Endometrium (tissue), 2 donors: ENCODE measurements at regions not wholly inside any gene's neighbourhood (a gene's known extent, or its start where the extent isn't known, plus 50 kb on each side); places are given as distances from the start of the nearest gene placed in this dataset.
"Not testable (repeated sequence)": the region's sequence is repeated elsewhere in the genome, so short reads cannot be mapped to it uniquely, and the experiment has no call there.

Experiments
- FAIRE-seq: peaks from 2 replicates; lab custom pipeline; 2012; peaks lifted over from hg19 to GRCh38; lab: Jason Lieb, UNC
- donor health status: control.
- donor health status: control.

- FAIRE-seq, result no peak
Observed at GRCh38 chr6:9095137-9095536, 659.8 kb upstream of the SLC35B3 start.

- no peak for FAIRE-seq
Observed at GRCh38 chr6:9089724-9090123, 654.4 kb upstream of the SLC35B3 start.

- FAIRE-seq, result no peak
Observed at GRCh38 chr6:9087470-9087869, 652.1 kb upstream of the SLC35B3 start.

GRCh38 chr6:9086331-9086730 lies 651.0 kb upstream of the SLC35B3 start:
- FAIRE-seq, result no peak

- no peak for FAIRE-seq
Observed at GRCh38 chr6:9085709-9086070, 650.3 kb upstream of the SLC35B3 start.

- no peak for FAIRE-seq
Observed at GRCh38 chr6:9085054-9085708, 649.8 kb upstream of the SLC35B3 start.

GRCh38 chr6:9083108-9083507 lies 647.8 kb upstream of the SLC35B3 start:
- no peak for FAIRE-seq

- FAIRE-seq, result no peak
Observed at GRCh38 chr6:9066726-9067125, 631.4 kb upstream of the SLC35B3 start.

GRCh38 chr6:9064156-9064555 lies 628.8 kb upstream of the SLC35B3 start:
- no peak for FAIRE-seq

GRCh38 chr6:9062596-9062995 lies 627.3 kb upstream of the SLC35B3 start:
- FAIRE-seq, result no peak

GRCh38 chr6:9057937-9058336 lies 622.6 kb upstream of the SLC35B3 start:
- no peak for FAIRE-seq

- no peak for FAIRE-seq
Observed at GRCh38 chr6:9056556-9056955, 621.2 kb upstream of the SLC35B3 start.

- FAIRE-seq, result no peak
Observed at GRCh38 chr6:9044426-9044825, 609.1 kb upstream of the SLC35B3 start.

- no peak for FAIRE-seq
Observed at GRCh38 chr6:9040718-9041117, 605.4 kb upstream of the SLC35B3 start.

- no peak for FAIRE-seq
Observed at GRCh38 chr6:9039258-9039657, 603.9 kb upstream of the SLC35B3 start.

GRCh38 chr6:9028086-9028485 lies 592.7 kb upstream of the SLC35B3 start:
- FAIRE-seq, result no peak

- no peak for FAIRE-seq
Observed at GRCh38 chr6:9025796-9026394, 590.5 kb upstream of the SLC35B3 start.

- no peak for FAIRE-seq
Observed at GRCh38 chr6:9025228-9025627, 589.9 kb upstream of the SLC35B3 start.

GRCh38 chr6:9024246-9024645 lies 588.9 kb upstream of the SLC35B3 start:
- FAIRE-seq, result not testable (repeated sequence)

- no peak for FAIRE-seq
Observed at GRCh38 chr6:9020001-9020400, 584.7 kb upstream of the SLC35B3 start.

GRCh38 chr6:9009931-9010330 lies 574.6 kb upstream of the SLC35B3 start:
- no peak for FAIRE-seq

- FAIRE-seq, result no peak
Observed at GRCh38 chr6:9007027-9007426, 571.7 kb upstream of the SLC35B3 start.

GRCh38 chr6:9002833-9003232 lies 567.5 kb upstream of the SLC35B3 start:
- no peak for FAIRE-seq

GRCh38 chr6:8995156-8995555 lies 559.8 kb upstream of the SLC35B3 start:
- FAIRE-seq, result no peak
